ENCODE measurements at regions not wholly inside any gene's neighbourhood (a gene's known extent, or its start where the extent isn't known, plus 50 kb on each side); places are given as distances from the start of the nearest gene placed in this dataset.

DNA sequence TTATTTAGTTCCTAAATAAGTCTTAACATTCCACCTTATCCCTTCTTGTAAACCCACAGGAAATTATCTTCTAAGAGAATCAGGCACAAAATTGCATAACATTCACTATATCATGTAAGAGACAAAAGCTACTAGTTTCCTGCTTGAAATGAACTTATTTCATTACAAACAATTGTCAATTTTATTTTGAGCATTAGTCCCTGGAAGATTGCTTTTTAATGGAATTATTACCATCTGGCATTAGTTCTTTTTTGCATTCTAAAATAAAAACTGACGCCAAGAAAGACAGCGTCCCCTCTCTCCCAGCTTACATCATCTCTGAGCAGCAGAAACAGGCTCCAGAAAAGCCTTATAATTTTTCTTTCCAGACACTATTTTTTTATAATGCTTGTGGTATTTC is 121.8 kb downstream of the NOC3L start:
- TF ChIP-seq HOXA7 (CRISPR knock-in tag; IDR thresholded peaks at IDR 0.05) (no peak), RAD21 (conservative IDR thresholded peaks at IDR 0.05 in 1 of 2, IDR thresholded peaks at IDR 0.05 in 1 of 2) (no peak), RFX5 (IDR thresholded peaks at IDR 0.05) (no peak), EP300 (IDR thresholded peaks at IDR 0.05) (no peak), HEYL (CRISPR knock-in tag; IDR thresholded peaks at IDR 0.05) (no peak)
- TF ChIP-seq, protein P1, sequence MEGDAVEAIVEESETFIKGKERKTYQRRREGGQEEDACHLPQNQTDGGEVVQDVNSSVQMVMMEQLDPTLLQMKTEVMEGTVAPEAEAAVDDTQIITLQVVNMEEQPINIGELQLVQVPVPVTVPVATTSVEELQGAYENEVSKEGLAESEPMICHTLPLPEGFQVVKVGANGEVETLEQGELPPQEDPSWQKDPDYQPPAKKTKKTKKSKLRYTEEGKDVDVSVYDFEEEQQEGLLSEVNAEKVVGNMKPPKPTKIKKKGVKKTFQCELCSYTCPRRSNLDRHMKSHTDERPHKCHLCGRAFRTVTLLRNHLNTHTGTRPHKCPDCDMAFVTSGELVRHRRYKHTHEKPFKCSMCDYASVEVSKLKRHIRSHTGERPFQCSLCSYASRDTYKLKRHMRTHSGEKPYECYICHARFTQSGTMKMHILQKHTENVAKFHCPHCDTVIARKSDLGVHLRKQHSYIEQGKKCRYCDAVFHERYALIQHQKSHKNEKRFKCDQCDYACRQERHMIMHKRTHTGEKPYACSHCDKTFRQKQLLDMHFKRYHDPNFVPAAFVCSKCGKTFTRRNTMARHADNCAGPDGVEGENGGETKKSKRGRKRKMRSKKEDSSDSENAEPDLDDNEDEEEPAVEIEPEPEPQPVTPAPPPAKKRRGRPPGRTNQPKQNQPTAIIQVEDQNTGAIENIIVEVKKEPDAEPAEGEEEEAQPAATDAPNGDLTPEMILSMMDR (IDR thresholded peaks at IDR 0.05), result no peak
- TF ChIP-seq, protein P2, sequence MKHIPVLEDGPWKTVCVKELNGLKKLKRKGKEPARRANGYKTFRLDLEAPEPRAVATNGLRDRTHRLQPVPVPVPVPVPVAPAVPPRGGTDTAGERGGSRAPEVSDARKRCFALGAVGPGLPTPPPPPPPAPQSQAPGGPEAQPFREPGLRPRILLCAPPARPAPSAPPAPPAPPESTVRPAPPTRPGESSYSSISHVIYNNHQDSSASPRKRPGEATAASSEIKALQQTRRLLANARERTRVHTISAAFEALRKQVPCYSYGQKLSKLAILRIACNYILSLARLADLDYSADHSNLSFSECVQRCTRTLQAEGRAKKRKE (CRISPR knock-in tag; IDR thresholded peaks at IDR 0.05; ENCODE audit: low read depth), result no peak

All from A549 (cell line).